ENCODE measurements at regions not wholly inside any gene's neighbourhood (a gene's known extent, or its start where the extent isn't known, plus 50 kb on each side); places are given as distances from the start of the nearest gene placed in this dataset.
"Not testable (repeated sequence)": the region's sequence is repeated elsewhere in the genome, so short reads cannot be mapped to it uniquely, and the experiment has no call there.

DNA sequence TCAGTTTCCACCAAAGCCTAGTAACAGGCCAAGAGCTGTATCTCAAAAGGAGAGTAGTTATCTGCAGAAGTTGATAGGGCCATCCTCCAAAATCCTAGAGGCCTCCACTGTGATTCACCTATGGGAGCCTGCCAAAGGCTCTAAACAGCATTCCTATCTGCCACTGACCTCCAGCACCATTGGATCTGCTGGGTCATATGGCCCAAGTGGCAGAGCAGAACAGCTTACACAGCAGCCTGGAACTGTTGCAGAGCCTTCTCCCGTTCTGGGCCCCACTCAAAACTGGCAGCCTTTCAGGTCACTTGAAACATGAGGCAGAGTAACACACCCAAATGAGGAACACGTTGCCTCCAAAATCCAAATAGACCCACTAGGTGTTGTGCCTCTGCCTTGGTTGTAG, 345.2 kb upstream of the RND3 start:
- DNase-seq: no peak

- DNase-seq: no peak
These were observed 336.7 kb upstream of the RND3 start for GRCh38 chr2:150824118-150824517.

DNA sequence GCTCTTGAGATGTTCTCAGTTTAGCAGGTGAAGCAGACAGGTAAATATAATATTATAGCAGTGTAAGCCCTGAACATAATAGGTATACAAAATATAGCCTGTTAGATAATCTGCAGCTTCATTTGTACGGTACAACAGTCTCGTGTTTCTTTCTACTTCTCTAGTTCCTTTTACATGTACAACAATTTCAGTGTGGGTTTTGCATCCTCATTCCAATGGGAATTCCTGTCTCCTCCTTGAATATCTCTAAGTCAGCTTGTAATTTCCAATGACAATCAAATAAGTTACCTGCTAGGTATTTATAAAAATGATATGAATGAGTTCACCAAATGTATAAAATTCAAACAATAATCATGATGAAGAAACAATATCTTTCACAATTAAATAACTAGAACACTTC, 330.0 kb upstream of the RND3 start:
- DNase-seq: no peak

GRCh38 chr2:150812664-150813367, 325.3 kb upstream of the RND3 start:
- DNase-seq: no peak

GRCh38 chr2:150812066-150812465, 324.6 kb upstream of the RND3 start:
- DNase-seq: no peak

GRCh38 chr2:150811259-150811855, 323.9 kb upstream of the RND3 start:
- DNase-seq: no peak

- DNase-seq: no peak
These were observed 321.6 kb upstream of the RND3 start for GRCh38 chr2:150809103-150809502.

DNA sequence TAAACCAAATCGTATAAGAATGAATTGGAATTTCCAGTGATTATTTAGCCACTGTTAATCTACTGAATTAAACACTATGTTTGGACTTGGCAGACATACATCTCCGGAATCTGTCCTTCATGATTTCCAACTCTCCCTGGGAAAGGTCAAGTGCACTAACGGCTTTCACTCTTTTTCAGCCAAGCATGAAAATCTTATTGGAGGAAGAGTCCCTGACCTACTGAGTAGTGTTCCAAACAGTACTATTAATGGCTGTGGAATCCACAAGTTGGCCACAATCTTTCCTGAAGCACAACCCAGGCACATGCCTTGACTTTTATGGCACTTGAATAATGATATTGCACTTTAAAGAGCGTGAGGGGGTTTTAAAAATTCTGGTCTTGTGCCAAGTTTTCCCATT, 318.9 kb upstream of the RND3 start:
- DNase-seq: no peak

DNA sequence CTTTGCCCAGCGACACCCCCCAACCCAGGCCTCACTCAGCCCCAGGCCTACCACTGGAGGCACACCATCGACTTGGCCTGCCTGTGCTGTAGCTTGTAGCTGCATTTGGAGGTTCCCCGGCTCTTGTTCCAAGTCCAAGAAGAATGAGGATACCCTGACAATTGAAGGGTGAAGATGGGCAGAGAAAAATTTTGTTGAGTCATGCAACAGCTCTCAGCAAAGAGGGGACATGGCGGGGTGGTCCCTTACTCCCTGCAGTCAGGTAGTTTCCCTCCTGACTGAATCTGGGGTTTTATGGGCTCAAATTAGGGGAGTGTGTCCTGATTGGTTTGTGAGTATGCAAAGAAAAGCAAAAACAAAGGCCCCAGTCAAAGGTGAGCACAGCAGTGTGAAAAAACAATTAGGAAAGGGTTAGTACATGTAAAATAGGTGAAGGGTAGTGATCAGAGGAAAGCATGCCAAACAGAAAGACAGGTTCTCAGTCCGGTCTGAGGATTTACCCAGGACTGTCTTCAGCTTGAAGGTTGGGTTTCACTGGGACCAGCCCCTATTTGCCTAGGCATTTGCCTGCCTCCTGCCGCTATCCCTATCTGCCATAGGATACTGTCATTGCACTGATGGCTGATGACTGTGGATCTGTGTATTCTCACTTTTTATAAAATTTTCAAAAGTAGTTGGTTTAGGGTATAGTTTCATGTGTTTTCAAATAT, 316.4 kb upstream of the RND3 start:
- no peak for DNase-seq

- no peak for DNase-seq
These were observed 315.2 kb upstream of the RND3 start for GRCh38 chr2:150802635-150803034.

GRCh38 chr2:150796236-150796635, 308.8 kb upstream of the RND3 start:
- DNase-seq: not testable (repeated sequence)

DNA sequence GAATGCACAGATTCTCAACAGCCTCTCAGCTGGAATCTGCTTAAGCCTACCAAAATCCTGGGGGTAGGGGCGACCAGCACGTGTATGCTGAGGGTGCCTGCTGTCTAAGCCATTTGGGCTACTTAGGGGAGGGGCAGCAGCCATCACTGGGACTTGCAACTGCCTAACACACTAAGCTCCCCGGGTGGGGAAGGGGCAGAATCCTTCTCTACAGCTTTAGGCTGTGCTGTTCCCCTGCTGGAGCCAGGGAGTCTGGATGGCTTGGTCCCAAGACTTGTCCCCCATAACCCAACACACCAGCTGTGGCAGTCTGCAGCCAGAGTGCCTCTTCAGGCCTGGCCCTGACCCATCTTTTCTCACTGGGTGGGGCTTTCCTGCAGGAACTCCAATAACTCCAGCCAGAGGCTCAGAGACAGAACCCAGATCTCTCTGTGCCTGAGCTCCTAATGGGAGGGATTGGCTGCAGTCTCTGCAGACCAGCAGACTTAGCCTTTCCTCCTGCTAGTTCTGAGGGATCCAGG, 305.4 kb upstream of the RND3 start:
- no peak for DNase-seq

GRCh38 chr2:150791567-150791966, 304.1 kb upstream of the RND3 start:
- DNase-seq: no peak

GRCh38 chr2:150789376-150789905, 302.0 kb upstream of the RND3 start:
- no peak for DNase-seq

GRCh38 chr2:150788426-150789140, 301.1 kb upstream of the RND3 start:
- DNase-seq: no peak

GRCh38 chr2:150787353-150788093, 300.1 kb upstream of the RND3 start:
- DNase-seq: no peak

DNA sequence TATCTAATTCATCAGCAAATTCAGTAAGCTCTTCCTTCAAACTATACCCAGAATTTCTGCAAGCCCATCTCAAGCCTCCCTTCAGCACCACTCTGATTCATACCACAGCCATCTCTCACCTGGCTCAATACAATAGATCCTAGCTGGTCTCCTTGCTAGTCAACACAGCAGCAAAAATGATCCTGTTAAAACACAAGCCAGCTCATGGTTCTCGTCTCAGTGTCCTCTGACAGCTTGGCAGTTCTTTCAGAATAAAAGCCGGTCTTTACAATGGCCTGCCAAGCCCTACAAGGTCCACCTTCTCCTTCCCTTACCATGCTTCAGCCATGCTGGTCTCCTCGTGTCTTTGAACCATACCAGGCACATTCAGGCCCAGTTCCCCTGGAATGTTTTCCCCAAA, 296.9 kb upstream of the RND3 start:
- no peak for DNase-seq

DNA sequence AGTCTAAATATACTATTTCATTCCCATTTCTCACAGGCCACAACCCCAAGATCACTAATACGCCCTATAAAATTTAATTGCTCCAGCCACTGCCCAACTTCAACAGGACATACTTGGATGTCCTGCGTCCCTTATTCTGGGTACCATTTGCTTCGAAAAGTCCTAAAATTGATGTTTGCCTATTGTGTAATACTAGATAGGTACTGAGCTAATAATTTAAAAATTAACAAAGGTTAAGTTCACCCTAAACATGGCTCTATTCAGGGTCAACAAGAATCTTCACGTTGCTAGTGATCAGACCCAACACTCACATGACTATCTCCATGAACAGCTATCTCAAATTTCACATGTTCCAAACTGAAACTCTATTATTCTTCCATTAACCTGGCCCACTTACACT, 296.4 kb upstream of the RND3 start:
- no peak for DNase-seq

GRCh38 chr2:150783015-150783414, 295.5 kb upstream of the RND3 start:
- DNase-seq: no peak

DNA sequence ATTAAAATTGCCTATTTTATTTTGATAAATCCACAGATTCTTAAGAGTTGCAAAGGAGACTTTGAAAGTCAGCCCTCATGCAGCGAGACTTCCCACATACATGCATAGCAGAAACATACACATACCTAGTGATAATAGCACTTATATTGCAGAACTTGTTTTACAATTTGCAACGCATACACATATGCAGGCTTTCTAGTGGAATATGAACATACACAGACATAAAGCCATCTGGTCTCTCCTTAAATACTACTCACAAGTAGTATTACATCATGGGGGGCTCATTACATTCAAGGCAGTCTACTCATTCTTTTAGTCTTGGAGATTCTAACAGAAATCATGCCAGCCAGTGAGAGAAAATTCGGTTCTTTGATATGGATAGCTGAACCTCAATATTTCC, 295.1 kb upstream of the RND3 start:
- no peak for DNase-seq

- no peak for DNase-seq
These were observed 293.7 kb upstream of the RND3 start for GRCh38 chr2:150781142-150781541.

DNA sequence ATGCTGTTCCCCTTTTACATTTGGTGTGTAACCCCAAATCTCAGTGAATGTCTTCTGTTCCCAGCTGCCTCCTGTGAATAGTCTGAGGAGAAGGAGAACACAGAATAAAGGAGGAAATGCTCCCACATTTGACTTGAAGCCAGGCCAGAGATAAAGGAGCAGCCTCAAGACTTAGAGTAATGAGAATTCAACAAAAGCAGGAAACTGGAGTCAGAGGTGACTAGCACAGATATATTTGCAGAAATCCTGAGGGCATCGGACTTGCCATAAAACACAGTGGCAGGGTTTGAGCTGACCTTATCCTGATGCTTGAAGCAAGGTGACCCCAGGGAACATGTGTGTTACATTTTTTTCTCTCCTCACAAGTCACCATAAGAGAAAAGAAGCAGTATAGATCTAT, 291.4 kb upstream of the RND3 start:
- no peak for DNase-seq

Measured in activated gamma-delta T cell (primary cell).